AG09319 (cell line): ENCODE measurements at regions not wholly inside any gene's neighbourhood (a gene's known extent, or its start where the extent isn't known, plus 50 kb on each side); places are given as distances from the start of the nearest gene placed in this dataset.

Experiments
- DNase-seq: peaks from one replicate; pipeline ENCODE4 v3.0.0-alpha.2; 2010; ENCODE audit warnings: low read depth; ENCODE audit errors: extremely low read depth
- TF ChIP-seq, protein P1 (sequence below): IDR thresholded peaks from 2 replicates; pipeline ENCODE4 v1.5.1; 2011; ENCODE audit warnings: low read depth, mild to moderate bottlenecking, inconsistent platforms, low read length, moderate library complexity

DNA sequence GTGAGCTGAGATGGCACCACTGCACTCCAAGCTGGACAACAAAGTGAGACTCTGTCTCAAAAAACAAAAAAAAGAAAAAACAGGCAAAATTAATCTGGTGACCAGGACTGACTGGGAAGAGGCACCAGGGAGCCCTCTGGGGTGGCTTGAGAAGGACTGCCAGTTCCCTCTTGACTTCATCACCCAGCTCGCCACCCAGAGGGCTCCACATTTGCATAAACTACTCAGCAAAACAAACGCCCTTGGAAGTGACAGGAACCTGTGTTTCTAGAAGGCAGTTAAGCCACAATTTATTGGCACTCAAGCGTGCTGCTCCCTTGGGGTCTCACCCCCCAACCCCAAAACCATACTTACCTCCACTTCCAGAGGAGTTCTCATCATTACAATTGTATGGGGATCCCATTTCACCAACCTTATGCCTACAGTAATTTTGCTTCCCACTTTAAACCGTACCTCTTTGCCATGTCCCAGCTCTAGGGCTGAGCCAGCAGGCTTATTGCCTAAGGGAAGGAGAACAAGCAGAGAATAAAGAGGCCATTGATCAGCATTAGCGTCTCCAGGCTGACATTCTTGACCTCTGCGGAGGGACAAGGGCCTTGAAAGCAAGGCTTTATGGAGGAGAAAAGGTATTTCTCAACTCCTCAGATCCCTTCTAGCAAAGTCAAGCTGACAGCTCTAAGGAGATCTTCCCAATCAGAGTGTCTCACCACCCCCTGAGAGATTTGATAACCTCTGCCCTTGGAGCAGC is 357.4 kb downstream of the SHQ1 start:
- no peak for DNase-seq
- TF ChIP-seq, protein P1, sequence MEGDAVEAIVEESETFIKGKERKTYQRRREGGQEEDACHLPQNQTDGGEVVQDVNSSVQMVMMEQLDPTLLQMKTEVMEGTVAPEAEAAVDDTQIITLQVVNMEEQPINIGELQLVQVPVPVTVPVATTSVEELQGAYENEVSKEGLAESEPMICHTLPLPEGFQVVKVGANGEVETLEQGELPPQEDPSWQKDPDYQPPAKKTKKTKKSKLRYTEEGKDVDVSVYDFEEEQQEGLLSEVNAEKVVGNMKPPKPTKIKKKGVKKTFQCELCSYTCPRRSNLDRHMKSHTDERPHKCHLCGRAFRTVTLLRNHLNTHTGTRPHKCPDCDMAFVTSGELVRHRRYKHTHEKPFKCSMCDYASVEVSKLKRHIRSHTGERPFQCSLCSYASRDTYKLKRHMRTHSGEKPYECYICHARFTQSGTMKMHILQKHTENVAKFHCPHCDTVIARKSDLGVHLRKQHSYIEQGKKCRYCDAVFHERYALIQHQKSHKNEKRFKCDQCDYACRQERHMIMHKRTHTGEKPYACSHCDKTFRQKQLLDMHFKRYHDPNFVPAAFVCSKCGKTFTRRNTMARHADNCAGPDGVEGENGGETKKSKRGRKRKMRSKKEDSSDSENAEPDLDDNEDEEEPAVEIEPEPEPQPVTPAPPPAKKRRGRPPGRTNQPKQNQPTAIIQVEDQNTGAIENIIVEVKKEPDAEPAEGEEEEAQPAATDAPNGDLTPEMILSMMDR: no peak

DNA sequence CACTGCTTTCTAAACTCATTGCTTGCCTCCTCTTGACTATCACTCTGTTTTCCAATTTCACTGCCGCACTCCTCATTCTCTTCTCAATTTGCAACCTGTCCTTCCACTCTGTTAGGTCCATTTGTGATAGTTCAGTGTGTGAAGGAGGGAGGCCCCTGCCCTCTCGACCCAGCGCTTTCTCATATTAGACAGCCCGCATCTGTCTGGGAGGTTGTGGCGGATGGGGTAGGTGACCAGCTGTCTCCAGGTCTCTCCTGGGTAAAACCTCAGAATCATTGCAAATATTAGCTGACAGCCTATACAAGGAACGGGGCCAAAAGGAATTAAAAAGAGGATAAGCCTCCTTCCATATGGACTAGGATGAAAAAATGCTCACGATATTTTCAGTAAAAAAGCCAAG is 358.3 kb downstream of the SHQ1 start:
- TF ChIP-seq, protein P1: no peak
- DNase-seq: no peak

GRCh38 chr3:72488738-72489035 is 359.6 kb downstream of the SHQ1 start:
- TF ChIP-seq, protein P1: no peak
- DNase-seq: no peak

- DNase-seq: no peak
- TF ChIP-seq, protein P1: no peak
These were observed 360.1 kb downstream of the SHQ1 start for GRCh38 chr3:72487946-72488737.

DNA sequence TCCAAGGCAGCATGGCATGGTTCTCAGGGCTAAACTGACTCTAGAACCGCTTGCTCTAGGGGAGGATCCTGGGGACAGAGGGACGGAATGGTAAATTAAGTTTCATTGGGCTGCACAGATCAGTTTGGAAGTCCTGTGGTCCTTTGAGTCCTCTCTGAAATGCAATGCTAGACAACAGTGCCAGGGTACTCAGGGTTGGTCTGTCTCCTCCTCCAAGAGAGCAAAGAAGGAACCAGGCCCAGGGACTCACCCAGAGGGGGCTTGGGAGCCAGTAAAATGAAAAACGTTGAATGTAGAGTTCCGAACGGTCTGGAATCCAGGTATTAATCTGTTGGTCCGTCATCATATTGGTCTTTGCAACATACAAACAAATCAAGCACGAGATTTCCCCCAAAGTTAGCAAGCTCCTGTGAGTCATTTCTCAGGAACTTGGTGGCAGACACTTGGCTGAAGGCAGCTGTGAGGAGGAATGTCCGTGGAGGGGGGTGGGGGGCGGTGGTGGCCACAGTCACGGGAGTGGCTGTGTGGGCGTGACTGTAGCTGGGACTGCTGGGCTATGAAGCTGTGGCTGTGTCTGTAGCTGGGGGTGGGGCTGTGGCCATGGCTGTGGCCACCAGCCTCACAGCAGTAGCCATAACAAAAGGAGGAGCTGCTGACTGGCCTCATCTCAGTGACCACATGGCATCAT is 361.0 kb downstream of the SHQ1 start:
- DNase-seq: peak; percentile 66
- TF ChIP-seq, protein P1: no peak

- TF ChIP-seq, protein P1: no peak
- no peak for DNase-seq
These were observed 362.6 kb downstream of the SHQ1 start for GRCh38 chr3:72485641-72486040.
